GM12874 (cell line): ENCODE measurements at regions not wholly inside any gene's neighbourhood (a gene's known extent, or its start where the extent isn't known, plus 50 kb on each side); places are given as distances from the start of the nearest gene placed in this dataset.

Experiments used
- CTCF ChIP-seq: IDR thresholded peaks from 2 replicates; pipeline ENCODE4 v1.5.1; 2011; ENCODE audit warnings: low read depth, mild to moderate bottlenecking, control low read depth, low read length, moderate library complexity; ENCODE audit not compliant: insufficient read depth

GRCh38 chr18:67695684-67696083 lies 179.2 kb upstream of the DSEL start:
- TF ChIP-seq CTCF, result no peak

DNA sequence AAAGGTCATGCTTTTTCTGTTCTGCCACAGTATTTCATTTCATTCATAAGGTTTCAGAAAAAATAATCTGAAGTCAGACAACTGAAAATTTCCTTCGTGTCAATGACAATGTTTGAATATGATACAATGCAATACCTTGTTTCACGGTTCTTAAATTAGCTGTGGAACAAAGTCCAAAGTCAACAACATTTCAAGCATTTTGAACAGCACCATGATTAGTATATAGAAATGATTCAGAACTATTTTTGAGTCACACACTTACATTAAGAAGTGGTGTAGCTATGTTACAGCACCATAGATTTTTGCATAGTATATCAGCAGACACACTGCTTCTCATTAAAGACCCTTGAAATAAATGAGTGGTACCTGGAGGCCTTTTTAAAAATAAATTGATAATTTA lies 178.3 kb upstream of the DSEL start:
- TF ChIP-seq CTCF, result no peak

DNA sequence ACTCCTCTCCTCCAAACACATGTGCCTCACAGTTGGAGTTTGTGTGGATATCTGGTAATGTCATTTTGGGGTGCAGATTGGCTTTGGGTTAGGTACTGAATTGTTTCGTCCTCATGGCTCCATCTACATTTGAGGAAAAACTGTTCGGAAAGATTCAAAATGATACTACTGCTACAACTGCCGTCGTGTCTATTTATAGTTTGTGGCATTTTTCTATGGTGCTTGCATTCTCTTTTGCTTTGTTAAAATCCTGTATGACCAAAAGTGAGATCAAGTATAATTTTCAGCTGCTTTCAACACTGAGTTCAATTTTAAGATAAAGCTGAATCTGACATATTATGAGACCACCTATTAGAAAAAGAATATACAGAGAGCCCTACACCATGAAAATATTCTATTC lies 176.3 kb upstream of the DSEL start:
- no peak for TF ChIP-seq CTCF

GRCh38 chr18:67682516-67682915 lies 166.0 kb upstream of the DSEL start:
- no peak for TF ChIP-seq CTCF

DNA sequence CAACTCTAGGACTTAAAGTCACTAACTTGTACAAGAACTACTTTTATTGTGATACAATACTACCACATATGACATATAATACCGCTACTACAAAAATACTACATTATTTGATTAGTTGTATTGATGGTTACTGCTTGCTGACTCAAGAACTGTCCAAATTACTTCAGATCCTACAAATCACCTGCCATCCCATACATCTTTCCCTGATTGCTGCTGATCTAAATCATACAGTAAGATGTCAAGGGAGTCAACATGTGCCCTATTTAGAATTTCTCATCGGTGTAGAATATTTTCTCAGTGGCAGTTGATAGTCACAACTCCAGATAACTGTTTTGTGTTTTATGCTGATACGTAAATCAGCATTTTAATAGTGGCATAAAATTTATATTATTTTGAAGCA lies 161.0 kb upstream of the DSEL start:
- TF ChIP-seq CTCF, result no peak

GRCh38 chr18:67672716-67673115 lies 156.2 kb upstream of the DSEL start:
- TF ChIP-seq CTCF, result no peak

- TF ChIP-seq CTCF, result no peak
These were observed 155.6 kb upstream of the DSEL start for GRCh38 chr18:67672155-67672554.

DNA sequence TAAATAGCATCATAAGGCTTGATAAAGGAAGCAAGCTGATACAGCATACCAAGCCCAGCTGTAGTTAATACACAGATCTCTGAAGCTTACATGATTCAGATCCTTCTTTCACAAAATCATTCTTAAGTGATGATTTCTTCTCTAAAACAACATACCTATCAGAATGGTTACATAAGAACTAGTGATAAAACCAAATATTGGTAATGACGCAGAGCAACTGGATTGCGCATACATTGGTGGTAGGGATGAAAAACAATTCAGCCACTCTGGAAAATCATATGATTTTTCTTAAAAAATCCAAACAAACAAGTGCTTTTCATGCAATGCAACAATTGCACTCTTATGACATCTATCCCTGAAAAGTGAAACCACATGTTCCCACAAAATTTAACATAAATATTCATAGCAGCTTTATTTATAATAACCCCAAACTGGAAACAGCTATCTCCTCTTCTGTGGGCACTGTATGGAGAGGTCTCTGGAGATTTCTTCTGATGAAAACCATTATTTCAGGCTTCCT lies 153.6 kb upstream of the DSEL start:
- TF ChIP-seq CTCF, result no peak
